ENCODE measurements at regions not wholly inside any gene's neighbourhood (a gene's known extent, or its start where the extent isn't known, plus 50 kb on each side); places are given as distances from the start of the nearest gene placed in this dataset.

- H3K4me3 ChIP-seq, result no peak overlapping the region
- TF ChIP-seq CTCF (IDR thresholded peaks at IDR 0.05), result no peak
- H3K9me3 ChIP-seq, result no peaks in the 10 kb centered on the region
- H3K27me3 ChIP-seq (ENCODE audit: low read depth), result no peaks in the 10 kb centered on the region
- ATAC-seq (no peak), DNase-seq (no peak)
- H3K27ac ChIP-seq, result no peak overlapping the region
- no peaks in the 10 kb centered on the region for H3K36me3 ChIP-seq
- no peaks in the 10 kb centered on the region for H3K4me1 ChIP-seq
- intact Hi-C loops (cut with DNase I), result no loop called here
These were observed 113.0 kb upstream of the EYA4 start for GRCh38 chr6:133128191-133128590.

- Histone ChIP-seq H3K4me3 (no peak overlapping the region), H3K27ac (no peak overlapping the region), H3K4me1 (no peaks in the 10 kb centered on the region), H3K36me3 (no peaks in the 10 kb centered on the region), H3K27me3 (ENCODE audit: low read depth) (no peaks in the 10 kb centered on the region), H3K9me3 (no peaks in the 10 kb centered on the region)
- DNase-seq (no peak), ATAC-seq (no peak)
- TF ChIP-seq CTCF (IDR thresholded peaks at IDR 0.05), result no peak
- intact Hi-C loops (cut with DNase I), result no loop called here
These were observed 111.6 kb upstream of the EYA4 start for GRCh38 chr6:133129556-133129955.

- intact Hi-C loops (cut with DNase I), result no loop called here
These were observed 110.3 kb upstream of the EYA4 start for GRCh38 chr6:133130863-133131262.

GRCh38 chr6:133131621-133132465 is 109.3 kb upstream of the EYA4 start:
- no peaks in the 10 kb centered on the region for H3K27me3 ChIP-seq (ENCODE audit: low read depth)
- H3K27ac ChIP-seq, result no peak overlapping the region
- no peak overlapping the region for H3K4me3 ChIP-seq
- H3K4me1 ChIP-seq, result no peaks in the 10 kb centered on the region
- ATAC-seq, result no peak
- H3K9me3 ChIP-seq, result no peaks in the 10 kb centered on the region
- no peak for TF ChIP-seq CTCF (IDR thresholded peaks at IDR 0.05)
- H3K36me3 ChIP-seq, result no peaks in the 10 kb centered on the region
- intact Hi-C loops (cut with DNase I), result no loop called here
- no peak for DNase-seq

More at GRCh38 chr6:133130863-133131262, 110.3 kb upstream of the EYA4 start:
- DNase-seq (peak; percentile 51), ATAC-seq (peak; percentile 84 to 86)
- H3K27ac ChIP-seq, result no peak overlapping the region
- no peak for TF ChIP-seq CTCF (IDR thresholded peaks at IDR 0.05)
- no peaks in the 10 kb centered on the region for H3K27me3 ChIP-seq (ENCODE audit: low read depth)
- H3K4me1 ChIP-seq, result no peaks in the 10 kb centered on the region
- no peaks in the 10 kb centered on the region for H3K36me3 ChIP-seq
- no peaks in the 10 kb centered on the region for H3K9me3 ChIP-seq
- no peak overlapping the region for H3K4me3 ChIP-seq

- no peak for TF ChIP-seq CTCF (IDR thresholded peaks at IDR 0.05)
- Histone ChIP-seq H3K27ac (no peak overlapping the region), H3K9me3 (no peaks in the 10 kb centered on the region), H3K4me3 (no peak overlapping the region), H3K36me3 (no peaks in the 10 kb centered on the region), H3K27me3 (ENCODE audit: low read depth) (no peaks in the 10 kb centered on the region), H3K4me1 (no peaks in the 10 kb centered on the region)
- ATAC-seq, result no peak
- intact Hi-C loops (cut with DNase I), result no loop called here
- no peak for DNase-seq
These were observed 108.6 kb upstream of the EYA4 start for GRCh38 chr6:133132466-133132971.

All from lower lobe of right lung (tissue), 2 donors.